Naive thymus-derived CD4-positive, alpha-beta T cell (primary cell): ENCODE measurements at regions not wholly inside any gene's neighbourhood (a gene's known extent, or its start where the extent isn't known, plus 50 kb on each side); places are given as distances from the start of the nearest gene placed in this dataset.

Experiments used
- ATAC-seq: fragments of 150-1000 bp; cut with Tn5 transposase; 2 replicates; pipeline ENCODE4 v1.10.0; 2021; ENCODE audit warnings: mild to moderate bottlenecking, moderate library complexity
- CTCF ChIA-PET: fragments of 350-600 bp; sonication (Branson Sonifier 250); formaldehyde crosslinking; loops from one replicate; lab custom pipeline; 2021; ENCODE audit warnings: antibody characterized with exemption; lab: Charles Lee
- POLR2A ChIA-PET: fragments of 350-600 bp; sonication (Branson Sonifier 250); formaldehyde crosslinking; loops from one replicate; lab custom pipeline; 2021; ENCODE audit warnings: antibody characterized with exemption, inconsistent platforms; lab: Charles Lee
- DNase-seq, 9 donors: peaks; one replicate each; pipeline versions ENCODE4 v3.0.0 to v3.0.0-alpha.2; 2020 to 2022; ENCODE audit warnings: mixed read lengths in 1 of 9
- H3K27ac ChIP-seq: one replicate; pipeline ENCODE4 v1.7.0; 2013; ENCODE audit warnings: mild to moderate bottlenecking, low read depth, low read length, moderate library complexity
- H3K27me3 ChIP-seq, 2 donors: one replicate each; pipeline ENCODE4 v1.7.0; 2013; ENCODE audit warnings: low read length in 2 of 2, mild to moderate bottlenecking in 2 of 2, moderate library complexity in 2 of 2; ENCODE audit not compliant: control insufficient read depth in 2 of 2, insufficient read depth in 2 of 2
- H3K36me3 ChIP-seq, 3 experiments: 1 replicate in 2 of 3; 2 replicates in 1 of 3; pipeline ENCODE4 v1.7.0; 2013; ENCODE audit warnings: low read length in 3 of 3, mild to moderate bottlenecking in 3 of 3, moderate library complexity in 1 of 3; ENCODE audit not compliant: insufficient read depth in 3 of 3, control insufficient read depth in 2 of 3
- H3K4me1 ChIP-seq, 2 donors: one replicate each; pipeline ENCODE4 v1.7.0; 2013; ENCODE audit warnings: low read length in 2 of 2, mild to moderate bottlenecking in 2 of 2, moderate library complexity in 1 of 2; ENCODE audit not compliant: control insufficient read depth in 2 of 2, insufficient read depth in 2 of 2
- H3K4me3 ChIP-seq: 2 replicates; pipeline ENCODE4 v1.7.0; 2013; ENCODE audit warnings: mild to moderate bottlenecking, low read length
- H3K9me3 ChIP-seq, 3 experiments: 1 replicate in 2 of 3; 2 replicates in 1 of 3; pipeline ENCODE4 v1.7.0; 2013; ENCODE audit warnings: low read length in 3 of 3; ENCODE audit not compliant: control insufficient read depth in 2 of 3
- H3K27ac Mint-ChIP-seq, 9 donors: one replicate each; pipeline ENCODE4 v1.8.0; 2020 to 2022; ENCODE audit warnings: mixed read lengths in 9 of 9, mild to moderate bottlenecking in 8 of 9, moderate library complexity in 5 of 9, inconsistent platforms in 2 of 9
- H3K27me3 Mint-ChIP-seq, 5 donors: one replicate each; pipeline ENCODE4 v1.8.0; 2021 to 2022; ENCODE audit warnings: mixed read lengths in 5 of 5, mild to moderate bottlenecking in 1 of 5
- H3K36me3 Mint-ChIP-seq, 5 donors: one replicate each; pipeline ENCODE4 v1.8.0; 2020 to 2022; ENCODE audit warnings: mixed read lengths in 5 of 5, mild to moderate bottlenecking in 3 of 5, inconsistent platforms in 1 of 5
- H3K4me1 Mint-ChIP-seq, 7 donors: one replicate each; pipeline ENCODE4 v1.8.0; 2020 to 2022; ENCODE audit warnings: mixed read lengths in 7 of 7, mild to moderate bottlenecking in 3 of 7, inconsistent platforms in 1 of 7
- H3K4me3 Mint-ChIP-seq, 10 donors: one replicate each; pipeline ENCODE4 v1.8.0; 2020 to 2022; ENCODE audit warnings: mild to moderate bottlenecking in 10 of 10, mixed read lengths in 10 of 10, moderate library complexity in 6 of 10, inconsistent platforms in 2 of 10
- H3K9me3 Mint-ChIP-seq, 11 donors: one replicate each; pipeline ENCODE4 v1.8.0; 2020 to 2022; ENCODE audit warnings: mixed read lengths in 11 of 11, mild to moderate bottlenecking in 4 of 11, inconsistent platforms in 1 of 11, moderate library complexity in 1 of 11
- intact Hi-C, 2 donors: fragments of 100-400 bp; cut with micrococcal nuclease; formaldehyde crosslinking; loops; one replicate each; pipeline ENCODE4 v1.15.1; 2023

DNA sequence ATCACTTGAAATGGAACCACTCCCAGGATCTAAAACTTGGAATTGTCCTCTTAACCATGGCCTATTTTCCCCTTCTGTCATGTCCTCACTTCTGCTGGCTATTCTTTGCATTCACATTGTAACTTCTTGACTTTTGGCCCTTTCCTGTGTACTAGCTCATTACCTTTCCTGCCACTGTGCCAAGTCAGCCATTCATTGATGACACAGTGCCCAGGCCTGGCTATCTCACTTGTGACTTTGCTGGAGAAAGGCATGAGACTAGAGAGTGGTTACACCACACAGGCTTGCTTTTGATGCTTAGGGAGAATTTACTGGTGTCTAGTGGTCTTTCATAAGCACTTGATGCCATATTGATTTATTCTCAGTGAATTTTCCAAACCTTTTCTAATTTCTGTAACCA is 101.1 kb downstream of the NR1D2 start:
- H3K27ac Mint-ChIP-seq = no peak overlapping the region
- Histone ChIP-seq H3K27me3 (no peaks in the 10 kb centered on the region), H3K27ac (no peak overlapping the region), H3K4me1 (no peaks in the 10 kb centered on the region), H3K9me3 (no peaks in the 10 kb centered on the region), H3K36me3 (no peaks in the 10 kb centered on the region), H3K4me3 (no peak overlapping the region)
- H3K27me3 Mint-ChIP-seq = peaks cover 0 to 5% (median 0%) of the 10 kb centered on the region in 5 donors
- ChIA-PET POLR2A (no interaction called here), CTCF (no interaction called here)
- no peaks in the 10 kb centered on the region for H3K4me1 Mint-ChIP-seq
- no peaks in the 10 kb centered on the region for H3K36me3 Mint-ChIP-seq
- intact Hi-C loops = no loop called here
- ATAC-seq = no peak
- H3K9me3 Mint-ChIP-seq = peaks cover 0 to 2% (median 0%) of the 10 kb centered on the region in 11 donors
- no peak for DNase-seq
- H3K4me3 Mint-ChIP-seq = no peak overlapping the region

DNA sequence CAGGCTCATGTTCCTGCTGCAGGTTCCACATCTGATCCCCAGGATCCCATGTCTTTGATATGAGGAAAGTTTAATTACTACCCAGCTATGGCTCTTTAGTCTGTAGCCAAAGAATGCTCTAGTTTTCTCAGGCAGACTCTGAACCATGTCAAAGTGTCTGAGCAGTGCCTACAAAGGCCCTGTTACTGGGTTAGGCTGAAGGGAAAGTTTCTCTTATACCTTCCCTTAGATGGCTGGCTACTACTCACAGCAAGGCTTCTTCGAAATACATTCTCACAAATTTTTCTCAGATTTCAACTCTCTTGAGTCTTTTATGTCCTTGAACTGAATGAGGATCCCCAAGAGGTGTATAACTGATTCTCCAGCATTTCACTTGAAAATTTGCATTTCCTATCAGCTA is 102.4 kb downstream of the NR1D2 start:
- ATAC-seq = no peak

DNA sequence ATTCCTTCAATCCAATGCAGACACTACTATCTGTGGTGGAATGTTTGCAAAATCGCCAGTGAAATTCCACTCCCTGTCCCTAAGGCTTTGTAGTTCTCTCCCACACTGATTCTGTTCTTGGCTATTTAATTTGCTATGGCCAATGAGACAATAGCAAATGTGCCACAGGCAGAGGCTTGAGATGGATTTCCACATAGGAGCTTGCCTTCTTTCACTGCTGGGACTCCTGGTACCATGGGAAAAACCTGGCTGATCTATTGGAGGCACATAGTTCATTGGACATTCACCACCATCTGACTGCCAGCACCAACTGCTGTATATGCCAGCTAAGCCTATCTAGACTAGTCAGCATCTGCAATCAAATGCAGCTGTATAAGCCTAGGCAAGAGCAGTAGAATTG is 103.8 kb downstream of the NR1D2 start:
- Mint-ChIP-seq H3K27ac (no peak overlapping the region), H3K4me1 (no peaks in the 10 kb centered on the region), H3K36me3 (no peaks in the 10 kb centered on the region), H3K27me3 (peaks cover 0 to 3% (median 0%) of the 10 kb centered on the region in 5 donors), H3K4me3 (no peak overlapping the region), H3K9me3 (peaks cover 0 to 2% (median 0%) of the 10 kb centered on the region in 11 donors)
- no peaks in the 10 kb centered on the region for H3K36me3 ChIP-seq
- intact Hi-C loops = no loop called here
- no peak overlapping the region for H3K4me3 ChIP-seq
- ATAC-seq = no peak
- POLR2A ChIA-PET = no interaction called here
- no peaks in the 10 kb centered on the region for H3K9me3 ChIP-seq
- no peak for DNase-seq
- H3K27me3 ChIP-seq = no peaks in the 10 kb centered on the region
- no peak overlapping the region for H3K27ac ChIP-seq
- no peaks in the 10 kb centered on the region for H3K4me1 ChIP-seq
- CTCF ChIA-PET = no interaction called here

More for the DNA sequence above, 102.4 kb downstream of the NR1D2 start:
- DNase-seq = no peak
- intact Hi-C loops = no loop called here
- Histone ChIP-seq H3K27ac (no peak overlapping the region), H3K4me3 (no peak overlapping the region), H3K4me1 (no peaks in the 10 kb centered on the region), H3K27me3 (no peaks in the 10 kb centered on the region), H3K36me3 (no peaks in the 10 kb centered on the region), H3K9me3 (no peaks in the 10 kb centered on the region)
- Mint-ChIP-seq H3K4me1 (no peaks in the 10 kb centered on the region), H3K4me3 (no peak overlapping the region), H3K27me3 (peaks cover 0 to 5% (median 0%) of the 10 kb centered on the region in 5 donors), H3K36me3 (no peaks in the 10 kb centered on the region), H3K27ac (no peak overlapping the region), H3K9me3 (peaks cover 0 to 2% (median 0%) of the 10 kb centered on the region in 11 donors)
- ChIA-PET POLR2A (no interaction called here), CTCF (no interaction called here)

DNA sequence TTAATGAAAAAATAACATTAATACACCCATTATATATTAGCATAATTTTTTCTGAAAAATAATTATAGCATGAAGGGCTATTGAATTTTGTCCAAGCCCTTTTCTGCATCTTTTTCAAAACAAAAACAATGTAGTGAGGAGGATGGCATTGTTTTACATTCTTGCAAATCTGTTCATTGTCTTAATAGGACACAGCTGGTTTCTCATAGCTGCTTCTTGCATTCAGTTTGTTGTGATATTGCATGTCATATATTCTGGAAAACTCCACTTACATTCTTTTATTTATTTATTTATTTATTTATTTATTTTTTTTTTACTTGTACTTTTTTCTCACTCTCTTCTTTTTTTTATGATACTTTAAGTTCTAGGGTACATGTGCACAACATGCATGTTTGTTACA is 107.4 kb downstream of the NR1D2 start:
- peaks cover 0 to 3% (median 0%) of the 10 kb centered on the region in 5 donors for H3K36me3 Mint-ChIP-seq
- H3K27ac Mint-ChIP-seq = no peak overlapping the region
- H3K9me3 Mint-ChIP-seq = peaks cover 0 to 7% (median 3%) of the 10 kb centered on the region in 11 donors
- H3K9me3 ChIP-seq = no peaks in the 10 kb centered on the region
- intact Hi-C loops = no loop called here
- H3K4me3 Mint-ChIP-seq = no peak overlapping the region
- peaks cover 0 to 15% (median 6%) of the 10 kb centered on the region in 5 donors for H3K27me3 Mint-ChIP-seq
- H3K4me3 ChIP-seq = no peak overlapping the region
- H3K27me3 ChIP-seq = no peaks in the 10 kb centered on the region
- H3K4me1 Mint-ChIP-seq = no peaks in the 10 kb centered on the region
- no peak overlapping the region for H3K27ac ChIP-seq
- CTCF ChIA-PET = no interaction called here
- ATAC-seq = no peak
- DNase-seq = no peak
- no peaks in the 10 kb centered on the region for H3K36me3 ChIP-seq
- H3K4me1 ChIP-seq = no peaks in the 10 kb centered on the region
- POLR2A ChIA-PET = no interaction called here

DNA sequence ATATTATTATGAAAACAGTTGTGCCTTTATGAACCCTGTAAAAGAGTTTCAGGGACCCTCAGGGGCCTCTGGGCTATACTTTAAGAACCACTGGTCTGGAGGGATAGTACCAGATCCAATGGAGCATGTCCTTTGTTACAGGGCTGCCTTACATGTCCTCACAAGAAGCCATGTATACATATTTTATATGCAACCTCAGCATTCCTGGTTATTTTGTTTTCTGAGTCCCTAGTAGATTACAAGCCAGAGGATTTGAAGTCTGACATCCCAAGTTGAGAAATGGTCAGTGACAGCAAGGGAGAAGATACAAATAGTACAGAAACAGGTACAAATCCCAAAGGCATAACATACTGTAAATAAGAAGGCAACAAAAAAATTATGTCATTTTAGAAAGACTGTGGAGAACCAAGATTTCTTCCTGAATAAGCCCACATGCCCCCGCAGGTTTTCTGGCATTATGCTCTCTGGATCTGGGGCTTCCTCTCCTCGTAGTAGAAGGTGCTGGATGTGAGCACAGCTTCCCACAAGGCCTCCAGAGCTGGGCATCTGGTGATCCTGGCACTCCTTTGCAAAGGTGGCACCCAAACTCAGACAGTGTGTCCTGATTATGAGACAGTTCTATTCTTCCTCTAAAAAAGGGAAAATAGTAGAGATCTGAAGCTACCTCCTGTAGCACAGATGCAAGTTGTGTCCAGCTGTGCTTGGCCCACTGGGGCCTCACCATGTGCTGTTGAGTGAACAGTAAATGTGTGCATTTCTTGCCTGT is 114.0 kb downstream of the NR1D2 start:
- H3K9me3 Mint-ChIP-seq = peaks cover 0 to 8% (median 3%) of the 10 kb centered on the region in 11 donors
- no peak for ATAC-seq
- CTCF ChIA-PET = no interaction called here
- no peak overlapping the region for H3K27ac ChIP-seq
- no peak for DNase-seq
- no peak overlapping the region for H3K27ac Mint-ChIP-seq
- H3K36me3 Mint-ChIP-seq = peaks cover 0 to 7% (median 0%) of the 10 kb centered on the region in 5 donors
- no peaks in the 10 kb centered on the region for H3K36me3 ChIP-seq
- no peaks in the 10 kb centered on the region for H3K4me1 Mint-ChIP-seq
- no peaks in the 10 kb centered on the region for H3K27me3 ChIP-seq
- H3K4me3 ChIP-seq = no peak overlapping the region
- H3K9me3 ChIP-seq = no peaks in the 10 kb centered on the region
- intact Hi-C loops = no loop called here
- no peak overlapping the region for H3K4me3 Mint-ChIP-seq
- H3K4me1 ChIP-seq = no peaks in the 10 kb centered on the region
- POLR2A ChIA-PET = no interaction called here
- peaks cover 0 to 20% (median 6%) of the 10 kb centered on the region in 5 donors for H3K27me3 Mint-ChIP-seq

DNA sequence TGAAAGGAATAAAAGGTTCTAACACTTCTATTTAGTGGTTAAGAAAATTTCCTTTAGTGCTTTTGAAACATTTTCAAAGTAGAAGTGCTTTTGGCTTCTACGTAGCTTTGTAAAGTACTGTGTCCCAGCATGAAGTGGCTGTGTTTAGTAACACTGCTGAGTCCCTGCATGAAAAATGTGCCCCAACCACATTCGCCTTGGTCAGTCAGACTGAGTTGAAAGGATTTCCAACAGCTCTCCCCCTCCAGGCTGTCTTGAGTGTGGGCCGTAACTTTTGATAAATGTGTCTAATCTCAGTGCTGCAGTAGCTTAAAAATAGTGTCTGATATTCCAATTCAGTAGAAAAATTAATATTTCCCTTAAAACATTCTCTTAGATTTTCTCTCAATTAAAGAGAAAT is 115.0 kb downstream of the NR1D2 start:
- no peak for DNase-seq
- no peaks in the 10 kb centered on the region for H3K9me3 ChIP-seq
- Mint-ChIP-seq H3K4me3 (no peak overlapping the region), H3K9me3 (peaks cover 0 to 8% (median 3%) of the 10 kb centered on the region in 11 donors), H3K36me3 (peaks cover 0 to 7% (median 0%) of the 10 kb centered on the region in 5 donors), H3K27ac (no peak overlapping the region), H3K27me3 (peaks cover 0 to 20% (median 6%) of the 10 kb centered on the region in 5 donors), H3K4me1 (no peaks in the 10 kb centered on the region)
- intact Hi-C loops = no loop called here
- no peaks in the 10 kb centered on the region for H3K27me3 ChIP-seq
- POLR2A ChIA-PET = no interaction called here
- H3K4me1 ChIP-seq = no peaks in the 10 kb centered on the region
- no peak overlapping the region for H3K27ac ChIP-seq
- ATAC-seq = no peak
- no peak overlapping the region for H3K4me3 ChIP-seq
- no peaks in the 10 kb centered on the region for H3K36me3 ChIP-seq
- CTCF ChIA-PET = no interaction called here

DNA sequence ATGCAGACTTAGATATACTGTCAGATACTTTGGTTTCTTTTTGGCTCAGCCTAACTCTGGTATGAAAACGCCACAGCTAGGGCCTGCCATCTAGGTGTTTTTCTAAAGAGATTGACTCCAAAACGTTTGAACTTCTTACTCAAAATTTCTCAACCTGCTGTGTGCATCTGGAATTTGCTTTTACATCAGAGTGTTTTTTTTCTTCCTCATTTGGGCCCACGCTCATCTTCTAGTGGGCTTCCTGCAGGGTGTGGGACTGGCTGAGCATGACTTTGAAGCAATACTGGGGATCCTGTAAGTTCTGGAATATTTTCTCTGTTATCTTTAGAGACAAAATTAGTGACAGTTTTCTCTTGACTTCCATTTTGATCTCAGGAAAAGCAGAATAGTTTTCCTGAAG is 117.8 kb downstream of the NR1D2 start:
- CTCF ChIA-PET = no interaction called here
- intact Hi-C loops = no loop called here

More for the DNA sequence above, 117.8 kb downstream of the NR1D2 start:
- no peak overlapping the region for H3K27ac ChIP-seq
- H3K4me1 ChIP-seq = no peaks in the 10 kb centered on the region
- Mint-ChIP-seq H3K9me3 (peaks cover 0 to 4% (median 0%) of the 10 kb centered on the region in 11 donors), H3K36me3 (peaks cover 0 to 4% (median 0%) of the 10 kb centered on the region in 5 donors), H3K27me3 (peaks cover 0 to 5% (median 0%) of the 10 kb centered on the region in 5 donors), H3K27ac (no peak overlapping the region), H3K4me1 (no peaks in the 10 kb centered on the region), H3K4me3 (no peak overlapping the region)
- POLR2A ChIA-PET = no interaction called here
- no peaks in the 10 kb centered on the region for H3K9me3 ChIP-seq
- DNase-seq (no peak), ATAC-seq (no peak)
- H3K36me3 ChIP-seq = no peaks in the 10 kb centered on the region
- no peaks in the 10 kb centered on the region for H3K27me3 ChIP-seq
- no peak overlapping the region for H3K4me3 ChIP-seq
